ENCODE measurements at regions not wholly inside any gene's neighbourhood (a gene's known extent, or its start where the extent isn't known, plus 50 kb on each side); places are given as distances from the start of the nearest gene placed in this dataset.

GRCh38 chr2:166831930-166832329 lies 56.4 kb upstream of the XIRP2 start:
- no peaks in the 10 kb centered on the region for H3K4me1 ChIP-seq (ENCODE audit: control insufficient read depth, insufficient read depth, low read depth, low read length)
- no peak overlapping the region for H3K14ac ChIP-seq (ENCODE audit: low read length in 2 of 2)
- no peak overlapping the region for H3K9ac ChIP-seq (ENCODE audit: low read length)
- no peak overlapping the region for H4K8ac ChIP-seq (ENCODE audit: low read length)
- H3K18ac ChIP-seq (ENCODE audit: low read depth in 1 of 2, low read length in 2 of 2): no peak overlapping the region
- no peaks in the 10 kb centered on the region for H3K79me1 ChIP-seq (replicated peaks; ENCODE audit: low read length, poor library complexity, severe bottlenecking)
- H3K4me3 ChIP-seq (ENCODE audit: insufficient read depth in 1 of 2, low read depth in 1 of 2, low read length in 2 of 2): no peak overlapping the region
- no peaks in the 10 kb centered on the region for H3K9me3 ChIP-seq (ENCODE audit: control insufficient read depth, low read length)
- no peak overlapping the region for H2BK15ac ChIP-seq (ENCODE audit: low read depth, poor library complexity, severe bottlenecking)
- no peak overlapping the region for H4K91ac ChIP-seq (ENCODE audit: low read length)
- no peak overlapping the region for H2AK5ac ChIP-seq (ENCODE audit: low read length, severe bottlenecking)
- WGBS: 61% methylated on average over 2 of the region's 4 CpGs
- no peak overlapping the region for H3K27ac ChIP-seq (ENCODE audit: low read length, poor library complexity, severe bottlenecking)
- DNase-seq: peak; percentile 23
- H3K23ac ChIP-seq (ENCODE audit: low read length in 2 of 2): no peak overlapping the region
- H2AFZ ChIP-seq (ENCODE audit: low read depth, low read length): no peak overlapping the region
- H3K36me3 ChIP-seq (ENCODE audit: control insufficient read depth in 1 of 2, insufficient read depth in 2 of 2, low read depth in 1 of 2, low read length in 2 of 2): no peaks in the 10 kb centered on the region
- no peak overlapping the region for H2BK5ac ChIP-seq (ENCODE audit: low read depth, low read length, poor library complexity, severe bottlenecking)
- H3K4me2 ChIP-seq (ENCODE audit: low read length, poor library complexity, severe bottlenecking): no peak overlapping the region
- H3K4ac ChIP-seq (ENCODE audit: low read depth in 1 of 2, low read length in 2 of 2): no peak overlapping the region
- H3K27me3 ChIP-seq (ENCODE audit: control insufficient read depth in 1 of 2, insufficient read depth in 1 of 2, low read length in 2 of 2): no peaks in the 10 kb centered on the region
- no peak overlapping the region for H2BK12ac ChIP-seq (ENCODE audit: low read length in 2 of 2)
- peak overlapping the region; percentile 19 for H2BK120ac ChIP-seq (ENCODE audit: low read depth, low read length)

- Histone ChIP-seq H2BK120ac (ENCODE audit: low read depth, low read length) (no peak overlapping the region), H3K27me3 (ENCODE audit: control insufficient read depth in 1 of 2, insufficient read depth in 1 of 2, low read length in 2 of 2) (no peaks in the 10 kb centered on the region)
Observed at GRCh38 chr2:166825914-166826313, 62.4 kb upstream of the XIRP2 start.

GRCh38 chr2:166814335-166814734 lies 73.9 kb upstream of the XIRP2 start:
- WGBS: 74% methylated on average over 4 of the region's 5 CpGs
- H2BK120ac ChIP-seq (ENCODE audit: low read depth, low read length): no peak overlapping the region
- H3K9me3 ChIP-seq (ENCODE audit: control insufficient read depth, low read length): peaks cover 7% of the 10 kb centered on the region
- H3K9ac ChIP-seq (ENCODE audit: low read length): no peak overlapping the region
- no peak overlapping the region for H2AFZ ChIP-seq (ENCODE audit: low read depth, low read length)
- no peak overlapping the region for H4K91ac ChIP-seq (ENCODE audit: low read length)
- H2AK5ac ChIP-seq (ENCODE audit: low read length, severe bottlenecking): no peak overlapping the region
- DNase-seq: no peak
- H2BK5ac ChIP-seq (ENCODE audit: low read depth, low read length, poor library complexity, severe bottlenecking): no peak overlapping the region
- no peak overlapping the region for H2BK15ac ChIP-seq (ENCODE audit: low read depth, poor library complexity, severe bottlenecking)
- no peaks in the 10 kb centered on the region for H3K27me3 ChIP-seq (ENCODE audit: control insufficient read depth in 1 of 2, insufficient read depth in 1 of 2, low read length in 2 of 2)
- no peaks in the 10 kb centered on the region for H3K4me1 ChIP-seq (ENCODE audit: control insufficient read depth, insufficient read depth, low read depth, low read length)
- H4K8ac ChIP-seq (ENCODE audit: low read length): no peak overlapping the region
- H3K14ac ChIP-seq (ENCODE audit: low read length in 2 of 2): no peak overlapping the region
- H2BK12ac ChIP-seq (ENCODE audit: low read length in 2 of 2): no peak overlapping the region
- no peak overlapping the region for H3K27ac ChIP-seq (ENCODE audit: low read length, poor library complexity, severe bottlenecking)
- no peaks in the 10 kb centered on the region for H3K36me3 ChIP-seq (ENCODE audit: control insufficient read depth in 1 of 2, insufficient read depth in 2 of 2, low read depth in 1 of 2, low read length in 2 of 2)
- H3K18ac ChIP-seq (ENCODE audit: low read depth in 1 of 2, low read length in 2 of 2): no peak overlapping the region
- no peak overlapping the region for H3K4me2 ChIP-seq (ENCODE audit: low read length, poor library complexity, severe bottlenecking)
- no peak overlapping the region for H3K4ac ChIP-seq (ENCODE audit: low read depth in 1 of 2, low read length in 2 of 2)
- H3K23ac ChIP-seq (ENCODE audit: low read length in 2 of 2): no peak overlapping the region
- no peak overlapping the region for H3K4me3 ChIP-seq (ENCODE audit: insufficient read depth in 1 of 2, low read depth in 1 of 2, low read length in 2 of 2)
- no peaks in the 10 kb centered on the region for H3K79me1 ChIP-seq (replicated peaks; ENCODE audit: low read length, poor library complexity, severe bottlenecking)

More at GRCh38 chr2:166825914-166826313, 62.4 kb upstream of the XIRP2 start:
- H3K9me3 ChIP-seq (ENCODE audit: control insufficient read depth, low read length): no peaks in the 10 kb centered on the region
- H4K8ac ChIP-seq (ENCODE audit: low read length): no peak overlapping the region
- H3K36me3 ChIP-seq (ENCODE audit: control insufficient read depth in 1 of 2, insufficient read depth in 2 of 2, low read depth in 1 of 2, low read length in 2 of 2): no peaks in the 10 kb centered on the region
- H2BK12ac ChIP-seq (ENCODE audit: low read length in 2 of 2): no peak overlapping the region
- H2BK15ac ChIP-seq (ENCODE audit: low read depth, poor library complexity, severe bottlenecking): no peak overlapping the region
- no peaks in the 10 kb centered on the region for H3K4me1 ChIP-seq (ENCODE audit: control insufficient read depth, insufficient read depth, low read depth, low read length)
- DNase-seq: no peak
- no peaks in the 10 kb centered on the region for H3K79me1 ChIP-seq (replicated peaks; ENCODE audit: low read length, poor library complexity, severe bottlenecking)
- H3K27ac ChIP-seq (ENCODE audit: low read length, poor library complexity, severe bottlenecking): no peak overlapping the region
- H3K4ac ChIP-seq (ENCODE audit: low read depth in 1 of 2, low read length in 2 of 2): no peak overlapping the region
- no peak overlapping the region for H3K14ac ChIP-seq (ENCODE audit: low read length in 2 of 2)
- no peak overlapping the region for H3K4me2 ChIP-seq (ENCODE audit: low read length, poor library complexity, severe bottlenecking)
- H4K91ac ChIP-seq (ENCODE audit: low read length): no peak overlapping the region
- H3K23ac ChIP-seq (ENCODE audit: low read length in 2 of 2): no peak overlapping the region
- no peak overlapping the region for H3K9ac ChIP-seq (ENCODE audit: low read length)
- H3K18ac ChIP-seq (ENCODE audit: low read depth in 1 of 2, low read length in 2 of 2): no peak overlapping the region
- H2AK5ac ChIP-seq (ENCODE audit: low read length, severe bottlenecking): no peak overlapping the region
- no peak overlapping the region for H3K4me3 ChIP-seq (ENCODE audit: insufficient read depth in 1 of 2, low read depth in 1 of 2, low read length in 2 of 2)
- no peak overlapping the region for H2AFZ ChIP-seq (ENCODE audit: low read depth, low read length)
- H2BK5ac ChIP-seq (ENCODE audit: low read depth, low read length, poor library complexity, severe bottlenecking): no peak overlapping the region

GRCh38 chr2:166812166-166812891 lies 76.0 kb upstream of the XIRP2 start:
- H2BK120ac ChIP-seq (ENCODE audit: low read depth, low read length): no peak overlapping the region
- H3K27ac ChIP-seq (ENCODE audit: low read length, poor library complexity, severe bottlenecking): no peak overlapping the region
- no peak overlapping the region for H2BK12ac ChIP-seq (ENCODE audit: low read length in 2 of 2)
- no peak overlapping the region for H2BK5ac ChIP-seq (ENCODE audit: low read depth, low read length, poor library complexity, severe bottlenecking)
- no peak overlapping the region for H4K91ac ChIP-seq (ENCODE audit: low read length)
- no peak overlapping the region for H2BK15ac ChIP-seq (ENCODE audit: low read depth, poor library complexity, severe bottlenecking)
- H3K27me3 ChIP-seq (ENCODE audit: control insufficient read depth in 1 of 2, insufficient read depth in 1 of 2, low read length in 2 of 2): no peaks in the 10 kb centered on the region
- H3K36me3 ChIP-seq (ENCODE audit: control insufficient read depth in 1 of 2, insufficient read depth in 2 of 2, low read depth in 1 of 2, low read length in 2 of 2): no peaks in the 10 kb centered on the region
- H3K9me3 ChIP-seq (ENCODE audit: control insufficient read depth, low read length): peaks cover 12% of the 10 kb centered on the region
- H3K23ac ChIP-seq (ENCODE audit: low read length in 2 of 2): no peak overlapping the region
- no peak overlapping the region for H3K9ac ChIP-seq (ENCODE audit: low read length)
- H3K14ac ChIP-seq (ENCODE audit: low read length in 2 of 2): no peak overlapping the region
- no peak overlapping the region for H3K4ac ChIP-seq (ENCODE audit: low read depth in 1 of 2, low read length in 2 of 2)
- H3K79me1 ChIP-seq (replicated peaks; ENCODE audit: low read length, poor library complexity, severe bottlenecking): no peaks in the 10 kb centered on the region
- no peak overlapping the region for H2AFZ ChIP-seq (ENCODE audit: low read depth, low read length)
- no peak overlapping the region for H3K18ac ChIP-seq (ENCODE audit: low read depth in 1 of 2, low read length in 2 of 2)
- no peak overlapping the region for H2AK5ac ChIP-seq (ENCODE audit: low read length, severe bottlenecking)
- H3K4me2 ChIP-seq (ENCODE audit: low read length, poor library complexity, severe bottlenecking): no peak overlapping the region
- 93% methylated on average over 2 of the region's 5 CpGs for WGBS
- no peak overlapping the region for H3K4me3 ChIP-seq (ENCODE audit: insufficient read depth in 1 of 2, low read depth in 1 of 2, low read length in 2 of 2)
- no peak for DNase-seq
- H3K4me1 ChIP-seq (ENCODE audit: control insufficient read depth, insufficient read depth, low read depth, low read length): no peaks in the 10 kb centered on the region
- no peak overlapping the region for H4K8ac ChIP-seq (ENCODE audit: low read length)

All from mesenchymal stem cell (in vitro differentiated cells and primary cell).